ENCODE measurements at regions not wholly inside any gene's neighbourhood (a gene's known extent, or its start where the extent isn't known, plus 50 kb on each side); places are given as distances from the start of the nearest gene placed in this dataset.

DNA sequence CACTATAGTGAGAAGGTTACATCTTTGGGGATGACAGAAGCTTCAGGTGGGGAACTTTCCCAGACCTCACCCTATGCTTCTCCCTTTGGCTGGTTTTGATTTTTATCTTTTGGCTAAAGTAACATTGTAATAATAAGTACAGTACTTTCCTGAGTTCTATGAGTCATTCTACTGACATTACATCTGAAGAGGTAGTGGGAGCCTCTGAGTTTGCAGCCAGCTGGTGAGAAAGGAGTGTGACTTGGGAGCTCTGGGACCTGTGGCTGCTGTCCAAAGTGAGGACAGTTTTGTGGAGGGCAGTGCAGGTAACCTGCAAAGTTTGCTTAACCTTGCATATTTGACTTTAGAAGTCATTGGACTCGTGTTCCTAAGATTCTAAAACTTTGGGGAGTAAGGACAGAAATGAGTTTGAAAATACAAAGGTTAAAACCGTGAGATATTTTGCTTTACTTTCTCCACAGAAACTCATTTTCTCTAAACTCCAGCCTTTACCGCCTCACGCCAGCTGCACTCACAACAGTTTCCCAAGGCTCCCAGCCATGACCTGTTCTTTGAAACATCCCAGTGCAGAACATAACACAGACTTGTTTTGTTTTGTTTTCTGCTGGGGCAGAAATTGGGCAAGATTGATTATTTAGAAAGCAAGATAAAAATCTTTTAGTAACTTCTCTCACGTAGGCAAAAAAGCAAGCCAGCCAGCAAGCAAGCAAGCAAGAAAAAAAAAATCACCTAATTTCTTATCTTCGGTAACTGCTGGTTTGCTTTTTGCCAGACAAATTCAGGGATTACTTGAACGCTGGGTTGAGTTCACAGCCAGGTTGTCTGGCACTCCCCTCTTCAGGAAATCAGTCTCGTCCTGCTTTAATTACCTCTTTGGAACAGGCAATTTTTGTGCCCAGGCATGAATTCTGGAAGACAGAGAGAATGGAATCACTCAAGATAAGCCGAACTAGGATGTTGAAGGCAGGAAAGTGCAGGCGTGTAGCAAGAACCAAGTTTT lies 478.3 kb upstream of the ISX start:
- TF ChIP-seq, protein P1, sequence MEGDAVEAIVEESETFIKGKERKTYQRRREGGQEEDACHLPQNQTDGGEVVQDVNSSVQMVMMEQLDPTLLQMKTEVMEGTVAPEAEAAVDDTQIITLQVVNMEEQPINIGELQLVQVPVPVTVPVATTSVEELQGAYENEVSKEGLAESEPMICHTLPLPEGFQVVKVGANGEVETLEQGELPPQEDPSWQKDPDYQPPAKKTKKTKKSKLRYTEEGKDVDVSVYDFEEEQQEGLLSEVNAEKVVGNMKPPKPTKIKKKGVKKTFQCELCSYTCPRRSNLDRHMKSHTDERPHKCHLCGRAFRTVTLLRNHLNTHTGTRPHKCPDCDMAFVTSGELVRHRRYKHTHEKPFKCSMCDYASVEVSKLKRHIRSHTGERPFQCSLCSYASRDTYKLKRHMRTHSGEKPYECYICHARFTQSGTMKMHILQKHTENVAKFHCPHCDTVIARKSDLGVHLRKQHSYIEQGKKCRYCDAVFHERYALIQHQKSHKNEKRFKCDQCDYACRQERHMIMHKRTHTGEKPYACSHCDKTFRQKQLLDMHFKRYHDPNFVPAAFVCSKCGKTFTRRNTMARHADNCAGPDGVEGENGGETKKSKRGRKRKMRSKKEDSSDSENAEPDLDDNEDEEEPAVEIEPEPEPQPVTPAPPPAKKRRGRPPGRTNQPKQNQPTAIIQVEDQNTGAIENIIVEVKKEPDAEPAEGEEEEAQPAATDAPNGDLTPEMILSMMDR (IDR thresholded peaks at IDR 0.05; ENCODE audit: unreplicated experiment in 3 of 3): no peak
- H3K27me3 Mint-ChIP-seq (ENCODE audit: low read depth): no peaks in the 10 kb centered on the region
- H3K4me1 Mint-ChIP-seq: peaks cover 13% of the 10 kb centered on the region
- H3K27ac Mint-ChIP-seq: peak overlapping the region; percentile 18 to 94 (median 80)
- no peaks in the 10 kb centered on the region for H3K36me3 Mint-ChIP-seq (ENCODE audit: low read depth)
- peak overlapping the region in 2 of 3 experiments; percentile 6 to 17 for H3K4me3 Mint-ChIP-seq
- no peaks in the 10 kb centered on the region for H3K9me3 Mint-ChIP-seq

DNA sequence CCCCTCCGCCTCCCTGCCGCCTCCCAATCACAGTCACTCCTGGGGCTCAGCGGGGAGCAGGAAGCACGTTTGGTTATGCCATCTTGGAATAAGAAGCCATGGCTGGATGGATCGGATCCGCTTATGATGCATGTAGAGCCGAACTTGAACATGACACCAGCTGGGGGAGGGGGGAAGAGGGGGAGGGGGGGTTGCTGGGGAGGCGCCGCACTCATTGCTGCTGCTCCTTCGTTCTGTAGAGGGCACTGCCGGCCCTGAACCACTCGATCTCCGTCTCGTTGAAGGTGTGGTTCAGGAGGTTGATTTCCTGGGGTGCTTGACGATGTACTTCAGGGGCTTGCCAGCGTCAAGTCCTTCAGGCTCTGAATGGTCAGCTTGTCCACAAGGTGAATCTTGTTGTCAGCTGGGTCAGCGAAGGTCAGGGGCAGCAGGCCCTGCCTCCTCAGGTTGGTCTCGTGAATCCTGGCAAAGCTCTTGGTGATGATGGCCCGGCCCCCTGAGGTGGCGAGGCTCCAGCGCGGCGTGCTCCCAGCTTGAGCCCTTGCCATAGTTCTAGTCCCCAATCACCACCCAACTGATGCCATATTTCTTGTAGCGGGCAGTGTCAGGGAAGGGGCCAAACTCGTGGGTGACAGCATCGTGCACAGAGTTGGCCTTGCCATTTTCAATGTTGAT lies 476.9 kb upstream of the ISX start:
- Mint-ChIP-seq H3K27ac (no peak overlapping the region), H3K36me3 (ENCODE audit: low read depth) (no peaks in the 10 kb centered on the region), H3K27me3 (ENCODE audit: low read depth) (no peaks in the 10 kb centered on the region), H3K4me3 (no peak overlapping the region), H3K4me1 (peaks cover 13% of the 10 kb centered on the region), H3K9me3 (no peaks in the 10 kb centered on the region)
- TF ChIP-seq, protein P1 (IDR thresholded peaks at IDR 0.05; ENCODE audit: unreplicated experiment in 3 of 3): no peak

DNA sequence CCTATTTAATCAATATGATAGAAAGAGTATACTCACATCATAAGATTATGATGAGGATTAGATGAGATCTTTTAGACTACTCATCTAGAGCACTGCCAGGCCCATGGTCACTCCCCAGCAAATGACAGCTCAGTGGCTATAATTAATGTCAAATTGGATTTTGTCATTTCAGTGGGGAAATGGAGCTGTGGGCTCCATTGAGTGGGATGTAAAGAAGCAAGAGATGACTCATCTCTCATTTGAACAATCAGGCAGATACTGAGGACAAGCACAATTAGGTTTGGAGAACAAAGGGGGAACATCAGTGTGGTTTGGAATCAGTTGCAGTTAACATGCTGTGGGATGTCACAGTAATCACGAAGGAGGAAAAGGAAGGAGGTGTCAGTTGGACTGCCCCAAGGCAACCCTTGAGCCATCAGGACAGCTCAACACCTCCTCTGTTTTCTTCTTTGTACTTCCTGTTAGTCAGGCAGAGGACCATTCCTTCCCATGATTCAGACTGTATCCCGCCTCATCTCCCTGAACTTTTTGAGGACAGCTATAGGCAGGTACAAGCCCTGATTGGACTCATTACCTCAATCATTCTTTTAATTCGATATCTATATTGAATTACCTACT lies 473.7 kb upstream of the ISX start:
- peaks cover 4% of the 10 kb centered on the region for H3K27me3 Mint-ChIP-seq (ENCODE audit: low read depth)
- H3K36me3 Mint-ChIP-seq (ENCODE audit: low read depth): no peaks in the 10 kb centered on the region
- H3K4me1 Mint-ChIP-seq: peaks cover 11% of the 10 kb centered on the region
- no peak overlapping the region for H3K27ac Mint-ChIP-seq
- H3K4me3 Mint-ChIP-seq: no peak overlapping the region
- TF ChIP-seq, protein P1 (IDR thresholded peaks at IDR 0.05; ENCODE audit: unreplicated experiment in 3 of 3): no peak
- H3K9me3 Mint-ChIP-seq: no peaks in the 10 kb centered on the region

DNA sequence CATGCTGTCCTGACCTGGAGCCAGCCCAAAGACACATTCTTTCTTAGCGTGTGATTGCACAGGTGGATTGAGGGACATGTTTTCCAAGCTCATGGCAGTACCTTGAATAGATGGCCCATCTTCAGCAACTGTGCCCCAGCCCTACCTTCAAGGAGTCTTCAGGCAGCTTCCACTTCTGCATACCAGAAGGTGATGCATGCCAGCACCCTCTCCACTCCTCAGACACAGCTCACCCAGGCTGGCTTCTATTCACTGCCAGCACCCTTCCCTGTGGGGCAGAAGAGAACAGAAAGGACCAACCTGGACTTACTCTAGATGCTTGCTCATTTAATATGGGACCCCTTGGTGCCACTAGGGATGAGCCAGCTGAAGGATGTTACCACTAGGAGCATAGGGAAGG lies 466.4 kb upstream of the ISX start:
- H3K27ac Mint-ChIP-seq: no peak overlapping the region
- peaks cover 15% of the 10 kb centered on the region for H3K27me3 Mint-ChIP-seq (ENCODE audit: low read depth)
- H3K9me3 Mint-ChIP-seq: no peaks in the 10 kb centered on the region
- TF ChIP-seq, protein P1 (IDR thresholded peaks at IDR 0.05; ENCODE audit: unreplicated experiment in 3 of 3): no peak
- H3K4me3 Mint-ChIP-seq: no peak overlapping the region
- no peaks in the 10 kb centered on the region for H3K4me1 Mint-ChIP-seq
- H3K36me3 Mint-ChIP-seq (ENCODE audit: low read depth): no peaks in the 10 kb centered on the region

DNA sequence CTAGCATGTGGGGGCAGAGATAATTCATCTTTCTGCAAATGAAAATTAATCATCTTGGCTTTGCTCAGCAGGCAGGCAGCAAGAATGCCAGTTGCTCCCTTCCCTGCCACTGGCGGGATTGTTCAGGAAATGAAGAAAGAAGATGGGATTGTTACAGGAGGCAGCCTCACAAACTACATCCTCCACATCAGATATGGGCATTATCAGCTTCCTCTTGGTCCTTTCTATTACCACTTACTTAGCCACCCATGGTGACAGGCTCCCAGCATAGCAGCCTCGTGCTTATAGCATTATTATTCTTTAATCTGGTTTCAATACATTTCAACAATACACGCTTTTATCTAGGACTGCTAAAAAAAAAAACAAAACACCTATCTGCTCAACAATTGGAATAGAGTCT lies 461.6 kb upstream of the ISX start:
- no peak overlapping the region for H3K4me3 Mint-ChIP-seq
- peaks cover 4% of the 10 kb centered on the region for H3K27me3 Mint-ChIP-seq (ENCODE audit: low read depth)
- TF ChIP-seq, protein P1 (IDR thresholded peaks at IDR 0.05; ENCODE audit: unreplicated experiment in 3 of 3): no peak
- no peaks in the 10 kb centered on the region for H3K4me1 Mint-ChIP-seq
- no peaks in the 10 kb centered on the region for H3K36me3 Mint-ChIP-seq (ENCODE audit: low read depth)
- H3K27ac Mint-ChIP-seq: no peak overlapping the region
- no peaks in the 10 kb centered on the region for H3K9me3 Mint-ChIP-seq
